GM18951 (cell line): ENCODE measurements at regions not wholly inside any gene's neighbourhood (a gene's known extent, or its start where the extent isn't known, plus 50 kb on each side); places are given as distances from the start of the nearest gene placed in this dataset.

ENCODE experiments used
- POLR2A ChIP-seq: IDR thresholded peaks from 4 replicates; pipeline ENCODE4 v1.6.1; 2011; ENCODE audit warnings: mild to moderate bottlenecking; ENCODE audit not compliant: insufficient read length, insufficient read depth; ENCODE audit errors: extremely low read depth
- in situ Hi-C: fragments of 300-500 bp; cut with MboI; formaldehyde crosslinking; loops from one replicate; pipeline ENCODE4 v1.12.0; 2022; ENCODE audit warnings: low sequenced_read_pairs, mixed read lengths, inconsistent platforms; ENCODE audit not compliant: unreplicated experiment

DNA sequence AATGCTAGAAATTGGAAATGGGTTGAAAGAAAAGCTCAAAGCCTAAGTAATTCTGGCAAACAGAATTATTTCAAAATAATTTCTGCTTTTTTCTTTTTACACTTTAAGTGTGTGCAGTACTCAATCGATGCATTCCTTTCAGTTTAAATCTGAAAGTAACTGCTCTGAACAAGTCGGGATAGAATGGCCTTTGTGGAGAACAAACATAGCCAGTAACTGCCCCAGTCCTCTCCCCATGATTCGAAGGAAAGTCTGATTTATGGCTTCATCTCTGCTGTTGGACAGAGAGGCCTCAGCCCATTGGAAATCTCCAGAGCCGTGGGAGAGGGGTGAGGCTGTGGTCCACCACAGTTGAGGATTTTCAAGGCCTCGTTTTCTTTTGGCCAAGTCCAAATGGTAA lies 174.0 kb upstream of the TLL1 start:
- in situ Hi-C loops = no loop called here
- TF ChIP-seq POLR2A = no peak

- no peak for TF ChIP-seq POLR2A
- in situ Hi-C loops = no loop called here
Measured at GRCh38 chr4:165700855-165701254, 172.2 kb upstream of the TLL1 start.

DNA sequence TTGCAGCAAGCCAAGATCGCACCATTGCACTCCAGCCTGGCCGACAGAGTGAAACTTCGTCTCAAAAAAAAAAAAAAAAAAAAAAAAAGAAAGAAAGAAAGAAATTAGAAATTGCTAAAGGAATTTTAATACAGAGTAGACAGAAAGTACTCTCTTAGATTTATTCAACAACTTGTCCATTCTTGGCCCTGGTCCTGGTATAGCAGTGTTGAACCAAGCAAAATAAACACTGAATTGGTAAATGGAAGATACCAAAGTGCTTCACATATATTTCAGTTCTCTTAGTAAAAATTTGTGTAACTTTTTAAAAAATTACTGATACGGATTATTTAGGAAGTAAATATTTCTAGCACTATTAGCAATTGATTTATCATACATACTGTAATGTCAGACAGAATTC lies 165.9 kb upstream of the TLL1 start:
- no peak for TF ChIP-seq POLR2A
- in situ Hi-C loops = no loop called here

GRCh38 chr4:165709516-165709915 lies 163.5 kb upstream of the TLL1 start:
- no peak for TF ChIP-seq POLR2A
- in situ Hi-C loops = no loop called here

DNA sequence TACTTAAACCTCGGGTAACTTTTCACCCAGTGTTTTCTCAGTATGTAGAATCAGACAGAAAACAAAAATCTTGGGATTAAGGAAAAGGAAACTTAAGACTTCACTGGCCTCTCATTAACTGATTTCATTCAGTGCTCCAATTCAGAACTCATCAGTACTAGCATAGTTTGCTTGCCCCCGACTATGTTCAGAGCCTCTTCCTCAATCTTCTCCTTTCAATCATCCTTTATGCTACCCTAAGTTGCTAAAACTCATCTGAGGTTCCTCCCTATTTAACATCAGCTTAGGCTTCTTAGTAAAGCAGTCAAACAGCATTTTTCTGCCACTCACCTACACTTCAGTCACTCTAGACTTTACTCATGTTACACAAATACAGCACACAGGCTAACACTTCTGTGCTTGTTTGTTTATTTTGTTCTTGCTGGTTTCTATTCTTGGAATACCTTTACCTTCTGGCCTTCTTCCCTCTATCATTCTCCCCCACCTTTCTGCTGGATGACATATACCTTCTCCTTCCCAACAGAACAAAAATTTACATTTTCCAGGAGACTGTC lies 163.0 kb upstream of the TLL1 start:
- in situ Hi-C loops = no loop called here
- TF ChIP-seq POLR2A = no peak

- in situ Hi-C loops = no loop called here
- no peak for TF ChIP-seq POLR2A
Measured at GRCh38 chr4:165711436-165711835, 161.6 kb upstream of the TLL1 start.

GRCh38 chr4:165711912-165712311 lies 161.1 kb upstream of the TLL1 start:
- no peak for TF ChIP-seq POLR2A
- in situ Hi-C loops = no loop called here

DNA sequence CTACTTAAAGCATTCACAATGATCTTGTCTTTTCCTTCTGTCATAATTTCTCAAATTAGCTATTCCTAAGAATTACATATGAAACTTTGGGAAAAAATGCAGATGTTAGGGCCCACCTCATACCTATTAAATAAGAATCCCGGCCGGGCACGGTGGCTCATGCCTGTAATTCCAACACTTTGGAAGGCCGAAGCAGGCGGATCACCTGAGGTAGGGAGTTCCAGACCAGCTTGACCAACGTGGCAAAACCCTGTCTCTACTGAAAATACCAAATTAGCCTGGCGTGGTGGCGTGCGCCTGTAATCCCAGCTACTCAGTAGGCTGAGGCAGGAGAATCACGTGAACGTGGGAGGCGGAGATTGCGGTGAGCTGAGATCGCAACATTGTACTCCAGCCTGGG lies 158.4 kb upstream of the TLL1 start:
- TF ChIP-seq POLR2A = no peak
- in situ Hi-C loops = no loop called here

GRCh38 chr4:165715211-165715610 lies 157.8 kb upstream of the TLL1 start:
- no peak for TF ChIP-seq POLR2A

GRCh38 chr4:165715989-165716388 lies 157.0 kb upstream of the TLL1 start:
- in situ Hi-C loops = no loop called here
- no peak for TF ChIP-seq POLR2A

More at GRCh38 chr4:165715211-165715610, 157.8 kb upstream of the TLL1 start:
- in situ Hi-C loops = no loop called here

DNA sequence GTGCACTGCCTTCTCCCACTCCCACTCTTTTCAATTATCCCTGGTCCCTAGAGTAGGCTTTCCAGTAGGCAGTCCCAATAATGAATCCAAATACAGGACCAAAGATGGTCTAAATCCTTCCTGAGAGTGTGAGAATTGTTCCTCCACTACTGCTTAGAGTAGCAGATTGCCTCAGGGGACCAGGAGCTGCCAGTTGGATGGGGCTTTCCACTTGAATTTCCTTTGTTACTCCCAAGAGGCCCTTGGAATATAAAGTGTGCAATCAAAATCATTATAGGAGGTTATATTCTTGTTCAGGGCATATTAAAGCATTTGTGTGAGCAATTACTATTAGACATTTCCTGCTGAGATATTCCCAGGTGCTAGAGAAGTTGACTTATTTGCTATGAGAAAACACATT lies 156.6 kb upstream of the TLL1 start:
- in situ Hi-C loops = no loop called here
- TF ChIP-seq POLR2A = no peak

DNA sequence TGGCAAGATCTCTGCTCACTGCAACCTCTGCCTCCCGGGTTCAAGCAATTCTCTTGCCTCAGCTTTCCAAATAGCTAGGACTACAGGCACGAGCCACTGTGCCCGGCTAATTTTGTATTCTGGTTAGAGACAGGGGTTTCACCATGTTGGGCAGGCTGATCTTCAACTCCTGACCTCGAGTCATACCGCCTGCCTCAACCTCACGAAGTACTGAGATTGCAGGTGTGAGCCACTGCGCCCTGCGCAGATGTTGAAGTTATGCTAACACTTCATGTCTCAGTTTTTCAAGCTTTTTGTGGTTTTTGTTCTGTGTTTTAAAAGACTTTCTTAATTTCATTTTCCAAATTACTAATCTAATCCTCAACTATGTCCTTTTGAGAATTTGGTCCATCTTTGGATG lies 154.4 kb upstream of the TLL1 start:
- in situ Hi-C loops = no loop called here
- no peak for TF ChIP-seq POLR2A

GRCh38 chr4:165720411-165721082 lies 152.5 kb upstream of the TLL1 start:
- TF ChIP-seq POLR2A = no peak
- in situ Hi-C loops = no loop called here

GRCh38 chr4:165721815-165722214 lies 151.2 kb upstream of the TLL1 start:
- in situ Hi-C loops = no loop called here
- no peak for TF ChIP-seq POLR2A
